ENCODE measurements at regions not wholly inside any gene's neighbourhood (a gene's known extent, or its start where the extent isn't known, plus 50 kb on each side); places are given as distances from the start of the nearest gene placed in this dataset.

DNA sequence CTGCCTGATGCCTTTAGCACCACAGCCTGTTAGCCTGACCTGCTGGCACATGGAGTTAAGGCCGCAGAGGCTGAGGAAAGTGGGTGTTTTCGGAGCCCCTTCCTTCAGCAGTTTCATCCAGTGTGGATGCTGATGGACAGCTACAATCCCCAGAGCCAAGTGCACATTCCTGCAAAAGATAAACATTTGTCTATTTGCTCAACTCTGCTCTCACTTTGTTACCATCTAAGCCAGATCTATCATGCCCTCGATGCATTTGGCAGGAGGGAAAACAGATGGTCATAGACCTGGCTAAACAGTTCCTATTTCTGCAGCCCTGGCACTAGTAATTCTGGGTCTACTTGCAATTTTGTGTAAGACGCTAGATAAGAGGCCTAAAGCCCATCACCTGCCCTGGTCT is 312.9 kb upstream of the RASGRP1 start:
- Histone ChIP-seq H3K9me2 (ENCODE audit: insufficient read depth, low read length) (no peaks in the 10 kb centered on the region), H3K36me3 (ENCODE audit: insufficient read depth, low read length) (no peaks in the 10 kb centered on the region), H3K4me2 (ENCODE audit: low read length) (no peak overlapping the region), H4K20me1 (ENCODE audit: insufficient read depth) (no peaks in the 10 kb centered on the region), H2AFZ (ENCODE audit: low read depth, low read length) (no peak overlapping the region), H3K79me2 (replicated peaks; ENCODE audit: insufficient read depth, low read length) (no peaks in the 10 kb centered on the region), H3K9ac (ENCODE audit: low read length) (no peak overlapping the region), H3K9me3 (ENCODE audit: low read length) (no peaks in the 10 kb centered on the region), H3K27ac (ENCODE audit: low read length) (no peak overlapping the region), H3K27me3 (ENCODE audit: insufficient read depth, low read depth, low read length) (no peaks in the 10 kb centered on the region), H3K4me3 (ENCODE audit: low read length) (no peak overlapping the region), H3F3A (ENCODE audit: insufficient read depth, low read length, poor library complexity, severe bottlenecking) (no peaks in the 10 kb centered on the region)
- TF ChIP-seq EZH2 (IDR thresholded peaks at IDR 0.05; ENCODE audit: borderline replicate concordance, insufficient read depth, low read length, poor library complexity, severe bottlenecking) (no peak), SMC3 (conservative IDR thresholded peaks at IDR 0.05; ENCODE audit: poor library complexity) (no peak), RAD21 (conservative IDR thresholded peaks at IDR 0.05) (no peak), EP300 (conservative IDR thresholded peaks at IDR 0.05; ENCODE audit: poor library complexity, severe bottlenecking) (no peak), MXI1 (conservative IDR thresholded peaks at IDR 0.05; ENCODE audit: poor library complexity, severe bottlenecking) (no peak), TAF1 (IDR thresholded peaks at IDR 0.05; ENCODE audit: low read depth) (no peak), POLR2AphosphoS5 (IDR thresholded peaks at IDR 0.05) (no peak)
- TF ChIP-seq, protein P1, sequence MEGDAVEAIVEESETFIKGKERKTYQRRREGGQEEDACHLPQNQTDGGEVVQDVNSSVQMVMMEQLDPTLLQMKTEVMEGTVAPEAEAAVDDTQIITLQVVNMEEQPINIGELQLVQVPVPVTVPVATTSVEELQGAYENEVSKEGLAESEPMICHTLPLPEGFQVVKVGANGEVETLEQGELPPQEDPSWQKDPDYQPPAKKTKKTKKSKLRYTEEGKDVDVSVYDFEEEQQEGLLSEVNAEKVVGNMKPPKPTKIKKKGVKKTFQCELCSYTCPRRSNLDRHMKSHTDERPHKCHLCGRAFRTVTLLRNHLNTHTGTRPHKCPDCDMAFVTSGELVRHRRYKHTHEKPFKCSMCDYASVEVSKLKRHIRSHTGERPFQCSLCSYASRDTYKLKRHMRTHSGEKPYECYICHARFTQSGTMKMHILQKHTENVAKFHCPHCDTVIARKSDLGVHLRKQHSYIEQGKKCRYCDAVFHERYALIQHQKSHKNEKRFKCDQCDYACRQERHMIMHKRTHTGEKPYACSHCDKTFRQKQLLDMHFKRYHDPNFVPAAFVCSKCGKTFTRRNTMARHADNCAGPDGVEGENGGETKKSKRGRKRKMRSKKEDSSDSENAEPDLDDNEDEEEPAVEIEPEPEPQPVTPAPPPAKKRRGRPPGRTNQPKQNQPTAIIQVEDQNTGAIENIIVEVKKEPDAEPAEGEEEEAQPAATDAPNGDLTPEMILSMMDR (IDR thresholded peaks at IDR 0.05; ENCODE audit: poor library complexity, severe bottlenecking): no peak
- TF ChIP-seq, protein P2, sequence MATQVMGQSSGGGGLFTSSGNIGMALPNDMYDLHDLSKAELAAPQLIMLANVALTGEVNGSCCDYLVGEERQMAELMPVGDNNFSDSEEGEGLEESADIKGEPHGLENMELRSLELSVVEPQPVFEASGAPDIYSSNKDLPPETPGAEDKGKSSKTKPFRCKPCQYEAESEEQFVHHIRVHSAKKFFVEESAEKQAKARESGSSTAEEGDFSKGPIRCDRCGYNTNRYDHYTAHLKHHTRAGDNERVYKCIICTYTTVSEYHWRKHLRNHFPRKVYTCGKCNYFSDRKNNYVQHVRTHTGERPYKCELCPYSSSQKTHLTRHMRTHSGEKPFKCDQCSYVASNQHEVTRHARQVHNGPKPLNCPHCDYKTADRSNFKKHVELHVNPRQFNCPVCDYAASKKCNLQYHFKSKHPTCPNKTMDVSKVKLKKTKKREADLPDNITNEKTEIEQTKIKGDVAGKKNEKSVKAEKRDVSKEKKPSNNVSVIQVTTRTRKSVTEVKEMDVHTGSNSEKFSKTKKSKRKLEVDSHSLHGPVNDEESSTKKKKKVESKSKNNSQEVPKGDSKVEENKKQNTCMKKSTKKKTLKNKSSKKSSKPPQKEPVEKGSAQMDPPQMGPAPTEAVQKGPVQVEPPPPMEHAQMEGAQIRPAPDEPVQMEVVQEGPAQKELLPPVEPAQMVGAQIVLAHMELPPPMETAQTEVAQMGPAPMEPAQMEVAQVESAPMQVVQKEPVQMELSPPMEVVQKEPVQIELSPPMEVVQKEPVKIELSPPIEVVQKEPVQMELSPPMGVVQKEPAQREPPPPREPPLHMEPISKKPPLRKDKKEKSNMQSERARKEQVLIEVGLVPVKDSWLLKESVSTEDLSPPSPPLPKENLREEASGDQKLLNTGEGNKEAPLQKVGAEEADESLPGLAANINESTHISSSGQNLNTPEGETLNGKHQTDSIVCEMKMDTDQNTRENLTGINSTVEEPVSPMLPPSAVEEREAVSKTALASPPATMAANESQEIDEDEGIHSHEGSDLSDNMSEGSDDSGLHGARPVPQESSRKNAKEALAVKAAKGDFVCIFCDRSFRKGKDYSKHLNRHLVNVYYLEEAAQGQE (IDR thresholded peaks at IDR 0.05; ENCODE audit: borderline replicate concordance): no peak

DNA sequence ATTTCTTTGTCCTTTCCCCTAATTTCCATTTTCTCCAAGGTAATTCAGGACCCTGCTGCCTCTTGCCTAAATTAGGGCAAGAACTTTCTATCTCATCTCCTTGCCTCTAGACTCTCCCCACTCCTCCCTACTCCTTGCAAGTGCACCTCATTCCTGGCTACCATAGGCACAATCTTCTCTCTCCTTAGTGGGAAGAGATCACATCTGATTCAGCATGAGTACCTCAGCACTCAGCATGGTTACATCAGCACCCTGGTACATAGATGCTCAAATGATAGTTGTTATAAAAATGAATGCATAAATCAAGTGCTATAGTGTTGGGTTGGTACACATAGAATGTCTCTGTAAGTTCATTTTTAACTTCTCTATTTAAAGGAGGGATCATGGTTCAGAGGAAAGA is 313.4 kb upstream of the RASGRP1 start:
- Histone ChIP-seq H2AFZ (ENCODE audit: low read depth, low read length) (no peak overlapping the region), H3K9ac (ENCODE audit: low read length) (no peak overlapping the region), H3K27me3 (ENCODE audit: insufficient read depth, low read depth, low read length) (no peaks in the 10 kb centered on the region), H3K9me3 (ENCODE audit: low read length) (no peaks in the 10 kb centered on the region), H3K4me3 (ENCODE audit: low read length) (no peak overlapping the region), H3K36me3 (ENCODE audit: insufficient read depth, low read length) (no peaks in the 10 kb centered on the region), H3K4me2 (ENCODE audit: low read length) (no peak overlapping the region), H3K9me2 (ENCODE audit: insufficient read depth, low read length) (no peaks in the 10 kb centered on the region), H3K79me2 (replicated peaks; ENCODE audit: insufficient read depth, low read length) (no peaks in the 10 kb centered on the region), H4K20me1 (ENCODE audit: insufficient read depth) (no peaks in the 10 kb centered on the region), H3F3A (ENCODE audit: insufficient read depth, low read length, poor library complexity, severe bottlenecking) (no peaks in the 10 kb centered on the region), H3K27ac (ENCODE audit: low read length) (no peak overlapping the region)
- TF ChIP-seq EZH2 (IDR thresholded peaks at IDR 0.05; ENCODE audit: borderline replicate concordance, insufficient read depth, low read length, poor library complexity, severe bottlenecking): no peak
- TF ChIP-seq RAD21 (conservative IDR thresholded peaks at IDR 0.05): no peak
- TF ChIP-seq TAF1 (IDR thresholded peaks at IDR 0.05; ENCODE audit: low read depth): no peak
- TF ChIP-seq MXI1 (conservative IDR thresholded peaks at IDR 0.05; ENCODE audit: poor library complexity, severe bottlenecking): no peak
